Gastrocnemius medialis (tissue), 4 donors: ENCODE measurements at regions not wholly inside any gene's neighbourhood (a gene's known extent, or its start where the extent isn't known, plus 50 kb on each side); places are given as distances from the start of the nearest gene placed in this dataset.

Experiments used
- ATAC-seq, 2 donors: fragments of 150-250 bp; one replicate each; pipeline ENCODE4 v1.9.1; 2016
- DNase-seq, 2 donors: peaks; one replicate each; pipeline ENCODE4 v3.0.0-alpha.2; 2019
- H3K27ac ChIP-seq, 4 donors: fragments of 200-600 bp; sonication (generic); 1 replicate in 1 of 4; 2 replicates in 3 of 4; pipeline ENCODE4 v1.5.1; 2016 to 2018; ENCODE audit warnings: mild to moderate bottlenecking in 2 of 4, moderate library complexity in 1 of 4
- H3K27me3 ChIP-seq, 3 donors: fragments of 200-600 bp; sonication (generic) in 2 of 3; 1 replicate in 1 of 3; 2 replicates in 2 of 3; pipeline versions ENCODE4 v1.5.1 to v1.6.0; 2016 to 2019; ENCODE audit warnings: mild to moderate bottlenecking in 1 of 3, moderate library complexity in 1 of 3
- H3K36me3 ChIP-seq, 2 donors: fragments of 200-600 bp; sonication (generic) in 1 of 2; one replicate each; pipeline ENCODE4 v1.5.1; 2017 to 2018
- H3K4me1 ChIP-seq, 2 donors: fragments of 200-600 bp; sonication (generic) in 1 of 2; one replicate each; pipeline ENCODE4 v1.5.1; 2016 to 2017; ENCODE audit warnings: mild to moderate bottlenecking in 2 of 2
- H3K4me3 ChIP-seq, 4 donors: fragments of 200-600 bp; sonication (generic) in 3 of 4; 1 replicate in 1 of 4; 2 replicates in 3 of 4; pipeline ENCODE4 v1.5.1; 2016 to 2019; ENCODE audit warnings: mild to moderate bottlenecking in 2 of 4
- H3K9me3 ChIP-seq, 3 donors: fragments of 200-600 bp; sonication (generic) in 2 of 3; 1 replicate in 1 of 3; 2 replicates in 2 of 3; pipeline ENCODE4 v1.5.1; 2016 to 2019
- CTCF ChIP-seq, 5 experiments: fragments of 450-650 bp in 3 of 5; fragments of 200-600 bp in 2 of 5; sonication (generic) in 2 of 5; IDR thresholded peaks in 4 of 5; conservative IDR thresholded peaks in 1 of 5; 1 replicate in 4 of 5; 2 replicates in 1 of 5; pipeline ENCODE4 v1.5.1; 2016 to 2019; ENCODE audit warnings: antibody characterized with exemption in 5 of 5, mild to moderate bottlenecking in 3 of 5, moderate library complexity in 3 of 5
- POLR2A ChIP-seq, 2 donors: fragments of 450-650 bp; IDR thresholded peaks; one replicate each; pipeline ENCODE4 v1.6.1; 2017; ENCODE audit warnings: antibody characterized with exemption in 2 of 2, mild to moderate bottlenecking in 2 of 2, moderate library complexity in 2 of 2
- in situ Hi-C, 4 donors: fragments of 200-750 bp; cut with MboI; loops; one replicate each; pipeline versions ENCODE4 v1.15.0 to v1.8.0; 2017; ENCODE audit warnings: low sequenced_read_pairs in 4 of 4
- intact Hi-C: fragments of 100-400 bp; cut with DNase I; formaldehyde crosslinking; loops from one replicate; pipeline ENCODE4 v1.15.1; 2023; ENCODE audit warnings: low total_unique reads

GRCh38 chr9:117546894-117547678 is 132.2 kb upstream of the ASTN2 start:
- Histone ChIP-seq H3K27me3 (no peaks in the 10 kb centered on the region), H3K27ac (no peak overlapping the region), H3K4me1 (no peaks in the 10 kb centered on the region), H3K4me3 (no peak overlapping the region), H3K36me3 (no peaks in the 10 kb centered on the region), H3K9me3 (no peaks in the 10 kb centered on the region)
- ATAC-seq (no peak), DNase-seq (no peak)
- TF ChIP-seq CTCF (IDR thresholded peaks at IDR 0.05 in 4 of 5, conservative IDR thresholded peaks at IDR 0.05 in 1 of 5), result no peak
- peak in 1 of 2 donors; percentile 11 for TF ChIP-seq POLR2A (IDR thresholded peaks at IDR 0.05)
- intact Hi-C loops (no loop called here), in situ Hi-C loops (no loop called here)

DNA sequence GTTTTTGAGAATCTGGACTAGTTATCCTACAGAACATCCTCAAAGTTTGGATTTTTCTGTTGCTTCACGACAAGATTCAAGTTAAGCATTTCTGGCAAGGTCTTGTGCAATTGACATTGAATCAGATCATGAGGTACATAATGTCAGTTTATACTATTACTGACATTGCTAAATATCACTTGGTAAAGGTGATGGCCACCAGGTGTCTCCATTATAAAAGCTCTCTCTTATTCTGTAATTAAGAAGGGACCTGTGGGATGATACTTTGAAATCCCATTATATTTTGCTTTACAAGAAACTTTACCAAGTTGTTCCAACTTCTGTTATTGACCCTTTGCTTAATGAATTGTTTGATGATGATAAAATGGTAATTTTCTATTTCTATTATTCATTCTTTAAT is 131.0 kb upstream of the ASTN2 start:
- Histone ChIP-seq H3K27ac (no peak overlapping the region), H3K27me3 (no peaks in the 10 kb centered on the region), H3K4me3 (no peak overlapping the region), H3K9me3 (no peaks in the 10 kb centered on the region), H3K36me3 (no peaks in the 10 kb centered on the region), H3K4me1 (no peaks in the 10 kb centered on the region)
- in situ Hi-C loops (no loop called here), intact Hi-C loops (no loop called here)
- ATAC-seq, result no peak
- no peak for DNase-seq
- TF ChIP-seq POLR2A (IDR thresholded peaks at IDR 0.05), result no peak
- no peak for TF ChIP-seq CTCF (IDR thresholded peaks at IDR 0.05 in 4 of 5, conservative IDR thresholded peaks at IDR 0.05 in 1 of 5)

DNA sequence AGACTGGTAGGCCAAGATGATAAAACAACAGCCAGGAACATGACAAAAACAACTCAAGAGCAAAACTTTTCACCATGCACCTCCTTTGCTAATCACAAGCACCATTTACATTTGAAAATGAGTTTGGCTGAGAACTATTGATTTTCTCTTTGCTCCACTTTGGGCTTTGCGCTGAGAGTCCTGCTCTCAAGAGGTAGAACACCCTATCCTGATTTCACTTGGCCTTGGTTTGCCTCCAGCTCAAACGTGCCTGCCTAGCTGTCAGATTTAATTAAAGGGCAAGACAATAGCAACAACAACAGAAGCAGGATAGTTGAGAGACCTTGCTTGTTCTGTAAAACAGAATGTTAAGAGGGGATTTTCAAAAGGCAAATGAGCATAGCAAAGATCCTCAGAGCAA is 128.2 kb upstream of the ASTN2 start:
- Histone ChIP-seq H3K9me3 (no peaks in the 10 kb centered on the region), H3K4me1 (no peaks in the 10 kb centered on the region), H3K27ac (no peak overlapping the region), H3K4me3 (no peak overlapping the region), H3K36me3 (no peaks in the 10 kb centered on the region), H3K27me3 (no peaks in the 10 kb centered on the region)
- ATAC-seq (no peak), DNase-seq (no peak)
- TF ChIP-seq POLR2A (IDR thresholded peaks at IDR 0.05) (no peak), CTCF (IDR thresholded peaks at IDR 0.05 in 4 of 5, conservative IDR thresholded peaks at IDR 0.05 in 1 of 5) (no peak)
- intact Hi-C loops (no loop called here), in situ Hi-C loops (no loop called here)

- no peaks in the 10 kb centered on the region for H3K4me1 ChIP-seq
- no peaks in the 10 kb centered on the region for H3K9me3 ChIP-seq
- ATAC-seq, result no peak
- in situ Hi-C loops, result no loop called here
- TF ChIP-seq CTCF (IDR thresholded peaks at IDR 0.05 in 4 of 5, conservative IDR thresholded peaks at IDR 0.05 in 1 of 5) (no peak), POLR2A (IDR thresholded peaks at IDR 0.05) (no peak)
- H3K27ac ChIP-seq, result no peak overlapping the region
- H3K27me3 ChIP-seq, result no peaks in the 10 kb centered on the region
- intact Hi-C loops, result no loop called here
- no peaks in the 10 kb centered on the region for H3K36me3 ChIP-seq
- no peak overlapping the region for H3K4me3 ChIP-seq
- DNase-seq, result no peak
Observed at GRCh38 chr9:117542021-117542420, 127.2 kb upstream of the ASTN2 start.

DNA sequence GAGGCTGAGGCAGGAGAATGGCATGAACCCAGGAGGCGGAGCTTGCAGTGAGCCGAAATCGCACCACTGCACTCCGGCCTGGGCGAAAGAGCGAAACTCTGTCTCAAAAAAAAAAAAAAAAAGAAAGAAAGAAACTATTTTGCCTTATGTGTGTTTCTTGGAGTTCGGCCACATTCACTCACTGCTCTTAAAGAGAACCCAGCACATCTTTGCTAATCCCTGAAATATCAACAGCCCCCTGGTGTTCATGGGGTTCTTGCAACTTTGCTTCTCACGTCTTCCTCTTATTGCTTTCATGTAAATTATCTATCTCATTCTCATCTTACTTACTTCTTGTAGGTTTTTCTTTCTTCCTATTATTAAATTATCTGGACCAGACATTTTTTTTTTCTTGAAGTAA is 126.3 kb upstream of the ASTN2 start:
- Histone ChIP-seq H3K36me3 (no peaks in the 10 kb centered on the region), H3K27me3 (no peaks in the 10 kb centered on the region), H3K4me1 (no peaks in the 10 kb centered on the region), H3K9me3 (no peaks in the 10 kb centered on the region), H3K27ac (no peak overlapping the region), H3K4me3 (no peak overlapping the region)
- no peak for TF ChIP-seq CTCF (IDR thresholded peaks at IDR 0.05 in 4 of 5, conservative IDR thresholded peaks at IDR 0.05 in 1 of 5)
- no peak for TF ChIP-seq POLR2A (IDR thresholded peaks at IDR 0.05)
- in situ Hi-C loops, result no loop called here
- DNase-seq (no peak), ATAC-seq (no peak)
- intact Hi-C loops, result no loop called here
